CD8-positive, alpha-beta memory T cell (primary cell): ENCODE measurements at regions not wholly inside any gene's neighbourhood (a gene's known extent, or its start where the extent isn't known, plus 50 kb on each side); places are given as distances from the start of the nearest gene placed in this dataset.

Source experiments
- CTCF ChIA-PET: fragments of 350-600 bp; sonication (Branson Sonifier 250); formaldehyde crosslinking; loops from one replicate; lab custom pipeline; 2021; ENCODE audit warnings: antibody characterized with exemption; lab: Charles Lee
- POLR2A ChIA-PET: fragments of 350-600 bp; sonication (Branson Sonifier 250); formaldehyde crosslinking; loops from one replicate; lab custom pipeline; 2021; ENCODE audit warnings: antibody characterized with exemption; lab: Charles Lee
- DNase-seq, 5 donors: peaks; one replicate each; pipeline versions ENCODE4 v3.0.0 to v3.0.0-alpha.2; 2020 to 2022; ENCODE audit warnings: mixed read lengths in 1 of 5
- H3K27ac ChIP-seq: one replicate; pipeline ENCODE4 v1.7.0; 2013; ENCODE audit warnings: low read depth, mild to moderate bottlenecking, low read length, moderate library complexity
- H3K27me3 ChIP-seq: 2 replicates; pipeline ENCODE4 v1.7.0; 2013; ENCODE audit warnings: low read length, mild to moderate bottlenecking; ENCODE audit not compliant: insufficient read depth, poor library complexity, severe bottlenecking
- H3K36me3 ChIP-seq: 2 replicates; pipeline ENCODE4 v1.7.0; 2013; ENCODE audit warnings: mild to moderate bottlenecking, low read length, moderate library complexity; ENCODE audit not compliant: insufficient read depth
- H3K4me1 ChIP-seq: 2 replicates; pipeline ENCODE4 v1.7.0; 2013; ENCODE audit warnings: mild to moderate bottlenecking, low read length, moderate library complexity; ENCODE audit not compliant: insufficient read depth
- H3K4me3 ChIP-seq: 2 replicates; pipeline ENCODE4 v1.7.0; 2013; ENCODE audit warnings: mild to moderate bottlenecking, low read length
- H3K9me3 ChIP-seq: 2 replicates; pipeline ENCODE4 v1.7.0; 2013; ENCODE audit warnings: mild to moderate bottlenecking, low read length
- H3K27ac Mint-ChIP-seq, 8 donors: one replicate each; pipeline ENCODE4 v1.8.0; 2020 to 2021; ENCODE audit warnings: mixed read lengths in 8 of 8, mild to moderate bottlenecking in 6 of 8, inconsistent platforms in 3 of 8, moderate library complexity in 3 of 8
- H3K27me3 Mint-ChIP-seq, 2 donors: one replicate each; pipeline ENCODE4 v1.8.0; 2020 to 2021; ENCODE audit warnings: mixed read lengths in 2 of 2, mild to moderate bottlenecking in 1 of 2, moderate library complexity in 1 of 2
- H3K36me3 Mint-ChIP-seq, 3 donors: one replicate each; pipeline ENCODE4 v1.8.0; 2020 to 2021; ENCODE audit warnings: mixed read lengths in 3 of 3, inconsistent platforms in 1 of 3, mild to moderate bottlenecking in 1 of 3
- H3K4me1 Mint-ChIP-seq, 3 donors: one replicate each; pipeline ENCODE4 v1.8.0; 2020 to 2021; ENCODE audit warnings: mixed read lengths in 3 of 3, inconsistent platforms in 1 of 3, mild to moderate bottlenecking in 1 of 3
- H3K4me3 Mint-ChIP-seq, 7 donors: one replicate each; pipeline ENCODE4 v1.8.0; 2020 to 2021; ENCODE audit warnings: mixed read lengths in 7 of 7, mild to moderate bottlenecking in 6 of 7, moderate library complexity in 4 of 7, inconsistent platforms in 2 of 7
- H3K9me3 Mint-ChIP-seq, 5 donors: one replicate each; pipeline ENCODE4 v1.8.0; 2020 to 2022; ENCODE audit warnings: mixed read lengths in 5 of 5, mild to moderate bottlenecking in 3 of 5, moderate library complexity in 2 of 5, inconsistent platforms in 1 of 5

GRCh38 chr1:55285834-55286233 is 70.7 kb upstream of the USP24 start:
- H3K4me3 ChIP-seq = no peak overlapping the region
- Mint-ChIP-seq H3K27ac (no peak overlapping the region), H3K36me3 (no peaks in the 10 kb centered on the region), H3K27me3 (peaks cover 13 to 17% of the 10 kb centered on the region in 2 donors), H3K4me3 (no peak overlapping the region), H3K4me1 (no peaks in the 10 kb centered on the region), H3K9me3 (no peaks in the 10 kb centered on the region)
- H3K36me3 ChIP-seq = no peaks in the 10 kb centered on the region
- ChIA-PET CTCF (no interaction called here), POLR2A (no interaction called here)
- H3K27me3 ChIP-seq = no peaks in the 10 kb centered on the region
- no peak overlapping the region for H3K27ac ChIP-seq
- no peak for DNase-seq
- no peaks in the 10 kb centered on the region for H3K9me3 ChIP-seq
- no peaks in the 10 kb centered on the region for H3K4me1 ChIP-seq

GRCh38 chr1:55284856-55285255 is 69.7 kb upstream of the USP24 start:
- Mint-ChIP-seq H3K4me1 (no peaks in the 10 kb centered on the region), H3K9me3 (no peaks in the 10 kb centered on the region), H3K4me3 (no peak overlapping the region), H3K27me3 (peaks cover 13 to 16% of the 10 kb centered on the region in 2 donors), H3K36me3 (no peaks in the 10 kb centered on the region), H3K27ac (peak overlapping the region in 1 of 8 donors; percentile 60)
- Histone ChIP-seq H3K27ac (no peak overlapping the region), H3K4me1 (no peaks in the 10 kb centered on the region), H3K36me3 (no peaks in the 10 kb centered on the region), H3K27me3 (no peaks in the 10 kb centered on the region), H3K4me3 (no peak overlapping the region), H3K9me3 (no peaks in the 10 kb centered on the region)
- CTCF ChIA-PET = no interaction called here
- no peak for DNase-seq
- POLR2A ChIA-PET = no interaction called here

- H3K4me3 Mint-ChIP-seq = no peak overlapping the region
- no peaks in the 10 kb centered on the region for H3K27me3 ChIP-seq
- no peak overlapping the region for H3K27ac ChIP-seq
- no peak for DNase-seq
- H3K27me3 Mint-ChIP-seq = peaks cover 4% of the 10 kb centered on the region in 2 donors
- H3K27ac Mint-ChIP-seq = no peak overlapping the region
- no peaks in the 10 kb centered on the region for H3K36me3 ChIP-seq
- no peaks in the 10 kb centered on the region for H3K9me3 ChIP-seq
- H3K36me3 Mint-ChIP-seq = no peaks in the 10 kb centered on the region
- H3K4me1 ChIP-seq = peaks cover 6% of the 10 kb centered on the region
- ChIA-PET POLR2A (no interaction called here), CTCF (no interaction called here)
- H3K4me3 ChIP-seq = no peak overlapping the region
- peaks cover 3 to 5% (median 4%) of the 10 kb centered on the region in 3 donors for H3K4me1 Mint-ChIP-seq
- H3K9me3 Mint-ChIP-seq = no peaks in the 10 kb centered on the region
These were observed 66.9 kb upstream of the USP24 start for GRCh38 chr1:55282058-55282457.

- no peak overlapping the region for H3K4me3 Mint-ChIP-seq
- ChIA-PET POLR2A (no interaction called here), CTCF (interaction anchor here (1.6 kb wide), 1 partner anchor 133 kb away, joined by 3 read pairs; no protein-coding TSS in a partner anchor)
- H3K27me3 Mint-ChIP-seq = peaks cover 4 to 5% of the 10 kb centered on the region in 2 donors
- Histone ChIP-seq H3K36me3 (no peaks in the 10 kb centered on the region), H3K27ac (no peak overlapping the region), H3K4me3 (no peak overlapping the region), H3K9me3 (no peaks in the 10 kb centered on the region), H3K4me1 (peaks cover 6% of the 10 kb centered on the region), H3K27me3 (no peaks in the 10 kb centered on the region)
- peaks cover 3 to 5% (median 4%) of the 10 kb centered on the region in 3 donors for H3K4me1 Mint-ChIP-seq
- no peak overlapping the region for H3K27ac Mint-ChIP-seq
- no peak for DNase-seq
- no peaks in the 10 kb centered on the region for H3K36me3 Mint-ChIP-seq
- no peaks in the 10 kb centered on the region for H3K9me3 Mint-ChIP-seq
These were observed 65.6 kb upstream of the USP24 start for GRCh38 chr1:55280731-55281130.

DNA sequence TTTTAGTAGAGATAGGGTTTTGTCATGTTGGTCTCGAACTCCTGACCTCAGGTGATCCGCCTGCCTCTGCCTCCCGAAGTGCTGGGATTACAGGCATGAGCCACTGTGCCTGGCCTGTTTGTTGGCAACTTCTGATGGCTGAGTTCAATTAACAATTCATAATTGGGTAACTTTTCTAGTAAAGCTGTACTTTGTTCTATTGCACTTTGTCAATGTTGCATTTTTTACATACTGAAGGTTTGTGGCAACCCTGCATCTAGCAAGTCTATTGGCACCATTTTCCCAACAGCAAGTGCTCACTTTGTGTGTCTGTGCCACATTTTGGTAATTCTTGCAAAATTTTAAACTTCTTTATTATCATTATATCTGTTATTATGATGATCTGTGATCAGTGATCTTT is 64.5 kb upstream of the USP24 start:
- H3K4me3 Mint-ChIP-seq = no peak overlapping the region
- H3K27me3 ChIP-seq = no peaks in the 10 kb centered on the region
- H3K27ac ChIP-seq = no peak overlapping the region
- peaks cover 3 to 5% (median 4%) of the 10 kb centered on the region in 3 donors for H3K4me1 Mint-ChIP-seq
- H3K4me1 ChIP-seq = peaks cover 6% of the 10 kb centered on the region
- no peaks in the 10 kb centered on the region for H3K9me3 ChIP-seq
- H3K36me3 Mint-ChIP-seq = no peaks in the 10 kb centered on the region
- H3K36me3 ChIP-seq = no peaks in the 10 kb centered on the region
- H3K27ac Mint-ChIP-seq = no peak overlapping the region
- ChIA-PET POLR2A (no interaction called here), CTCF (interaction anchor here (1.4 kb wide), 1 partner anchor 137 kb away, joined by 3 read pairs; no protein-coding TSS in a partner anchor)
- peaks cover 4 to 5% of the 10 kb centered on the region in 2 donors for H3K27me3 Mint-ChIP-seq
- H3K9me3 Mint-ChIP-seq = no peaks in the 10 kb centered on the region
- no peak for DNase-seq
- no peak overlapping the region for H3K4me3 ChIP-seq

GRCh38 chr1:55278378-55278777 is 63.2 kb upstream of the USP24 start:
- H3K4me3 ChIP-seq = no peak overlapping the region
- no peaks in the 10 kb centered on the region for H3K36me3 Mint-ChIP-seq
- no peak overlapping the region for H3K4me3 Mint-ChIP-seq
- no peaks in the 10 kb centered on the region for H3K27me3 ChIP-seq
- peaks cover 6% of the 10 kb centered on the region for H3K4me1 ChIP-seq
- no peaks in the 10 kb centered on the region for H3K36me3 ChIP-seq
- H3K27me3 Mint-ChIP-seq = peaks cover 1 to 4% of the 10 kb centered on the region in 2 donors
- H3K9me3 ChIP-seq = no peaks in the 10 kb centered on the region
- POLR2A ChIA-PET = no interaction called here
- H3K27ac Mint-ChIP-seq = no peak overlapping the region
- no peaks in the 10 kb centered on the region for H3K9me3 Mint-ChIP-seq
- peaks cover 3 to 5% (median 4%) of the 10 kb centered on the region in 3 donors for H3K4me1 Mint-ChIP-seq
- H3K27ac ChIP-seq = no peak overlapping the region
- CTCF ChIA-PET = interaction anchor here (0.7 to 3.1 kb wide), 9 partner anchors 22 to 153 kb away, joined by 3 to 34 read pairs (median 3); no protein-coding TSS in a partner anchor
- DNase-seq = no peak

DNA sequence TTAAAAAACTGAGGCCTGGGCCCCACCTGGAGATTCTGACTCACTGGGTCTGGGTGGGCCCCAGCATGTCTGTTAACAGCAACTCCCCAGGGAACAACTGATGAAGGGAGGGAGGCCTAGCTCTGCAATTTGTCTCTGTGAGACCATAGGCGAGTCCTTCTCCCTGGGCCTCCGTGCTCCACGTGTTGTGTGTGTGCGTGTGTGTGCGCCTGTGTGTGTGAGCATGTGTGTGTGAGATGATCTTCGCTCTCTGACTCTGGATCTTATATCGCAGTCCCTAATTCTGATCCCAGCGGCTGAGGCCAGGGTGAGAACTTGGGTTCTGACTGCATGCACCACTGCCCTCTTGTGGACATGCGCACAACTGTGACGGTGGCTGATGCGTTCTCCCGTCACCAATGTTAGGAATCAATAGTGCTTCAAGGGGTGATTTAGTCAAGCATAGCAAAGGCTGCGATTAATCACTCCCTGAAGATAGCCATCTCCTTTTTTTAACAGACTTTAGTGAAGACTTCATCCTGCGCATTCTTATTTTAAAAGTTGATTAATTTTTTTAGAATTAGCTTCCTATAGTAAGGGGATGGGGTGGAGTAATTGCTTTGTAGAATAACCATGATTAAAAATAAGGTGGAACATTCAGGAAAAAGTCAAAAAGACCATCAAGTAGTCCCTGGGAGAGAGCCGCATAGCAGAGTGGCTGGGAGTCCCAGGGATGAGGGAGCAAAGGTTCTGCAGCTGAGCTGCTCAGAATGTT is 62.4 kb upstream of the USP24 start:
- Mint-ChIP-seq H3K4me3 (no peak overlapping the region), H3K4me1 (peaks cover 3 to 5% (median 4%) of the 10 kb centered on the region in 3 donors), H3K27me3 (peaks cover 1 to 4% of the 10 kb centered on the region in 2 donors), H3K9me3 (no peaks in the 10 kb centered on the region), H3K36me3 (no peaks in the 10 kb centered on the region), H3K27ac (peak overlapping the region in 2 of 8 donors; percentile 3 to 27)
- ChIA-PET POLR2A (no interaction called here), CTCF (interaction anchor here (0.6 to 3.1 kb wide), 11 partner anchors 21 to 152 kb away, joined by 3 to 34 read pairs (median 3); no protein-coding TSS in a partner anchor)
- peak; percentile 56 to 83 (median 62) for DNase-seq
- Histone ChIP-seq H3K9me3 (no peaks in the 10 kb centered on the region), H3K36me3 (no peaks in the 10 kb centered on the region), H3K27me3 (no peaks in the 10 kb centered on the region), H3K27ac (no peak overlapping the region), H3K4me1 (peaks cover 6% of the 10 kb centered on the region), H3K4me3 (no peak overlapping the region)

DNA sequence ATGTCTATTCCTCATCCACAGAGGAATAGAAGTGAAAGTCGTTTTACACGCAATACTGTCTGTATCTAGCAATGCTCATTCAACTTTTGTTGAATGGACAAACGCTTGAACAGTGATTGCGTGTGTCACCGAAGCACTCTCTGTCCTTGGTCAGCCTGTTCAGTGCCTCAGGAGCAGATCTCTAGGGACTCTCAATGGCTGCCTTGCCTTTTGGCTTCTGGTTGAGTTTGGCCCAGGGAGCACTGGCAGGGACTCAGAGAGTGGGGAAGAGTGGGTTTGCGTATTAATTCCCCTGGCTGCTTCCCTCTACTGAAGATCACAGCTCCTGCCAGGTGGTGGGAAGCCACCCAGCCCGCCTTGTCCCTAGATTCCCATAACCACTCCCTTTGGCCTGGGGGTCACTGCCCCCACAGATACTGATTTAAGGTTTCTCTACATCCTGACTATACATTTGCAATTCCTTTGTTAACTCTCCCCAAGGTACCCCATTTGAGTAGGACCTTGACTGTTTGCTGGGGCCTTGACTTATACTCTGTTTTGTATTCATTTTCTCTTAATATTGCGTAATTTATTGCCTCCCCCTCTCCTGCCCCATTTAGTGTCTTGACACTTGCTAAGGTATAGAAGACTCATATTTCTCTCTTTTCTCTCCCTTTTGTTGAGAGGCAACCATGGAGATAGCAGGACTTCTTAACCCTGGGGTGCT is 61.7 kb upstream of the USP24 start:
- no peak overlapping the region for H3K4me3 Mint-ChIP-seq

More for the DNA sequence above, 61.7 kb upstream of the USP24 start:
- Histone ChIP-seq H3K9me3 (no peaks in the 10 kb centered on the region), H3K27me3 (no peaks in the 10 kb centered on the region), H3K36me3 (no peaks in the 10 kb centered on the region), H3K27ac (no peak overlapping the region), H3K4me3 (no peak overlapping the region), H3K4me1 (peaks cover 6% of the 10 kb centered on the region)
- POLR2A ChIA-PET = no interaction called here
- H3K36me3 Mint-ChIP-seq = no peaks in the 10 kb centered on the region
- H3K9me3 Mint-ChIP-seq = no peaks in the 10 kb centered on the region
- peaks cover 1 to 4% of the 10 kb centered on the region in 2 donors for H3K27me3 Mint-ChIP-seq
- H3K4me1 Mint-ChIP-seq = peaks cover 3 to 5% (median 4%) of the 10 kb centered on the region in 3 donors
- CTCF ChIA-PET = interaction anchor here (0.6 to 3.1 kb wide), 6 partner anchors 123 to 146 kb away, joined by 3 to 34 read pairs (median 4); no protein-coding TSS in a partner anchor
- DNase-seq = no peak
- no peak overlapping the region for H3K27ac Mint-ChIP-seq
